NCI-H2081 (cell line): ENCODE measurements at regions not wholly inside any gene's neighbourhood (a gene's known extent, or its start where the extent isn't known, plus 50 kb on each side); places are given as distances from the start of the nearest gene placed in this dataset.
"Not testable (repeated sequence)": the region's sequence is repeated elsewhere in the genome, so short reads cannot be mapped to it uniquely, and the experiment has no call there.

Experiments
- DNase-seq, 2 experiments: peaks; one replicate each; lab custom pipeline; 2025; lab: John Stamatoyannopoulos, UW

DNA sequence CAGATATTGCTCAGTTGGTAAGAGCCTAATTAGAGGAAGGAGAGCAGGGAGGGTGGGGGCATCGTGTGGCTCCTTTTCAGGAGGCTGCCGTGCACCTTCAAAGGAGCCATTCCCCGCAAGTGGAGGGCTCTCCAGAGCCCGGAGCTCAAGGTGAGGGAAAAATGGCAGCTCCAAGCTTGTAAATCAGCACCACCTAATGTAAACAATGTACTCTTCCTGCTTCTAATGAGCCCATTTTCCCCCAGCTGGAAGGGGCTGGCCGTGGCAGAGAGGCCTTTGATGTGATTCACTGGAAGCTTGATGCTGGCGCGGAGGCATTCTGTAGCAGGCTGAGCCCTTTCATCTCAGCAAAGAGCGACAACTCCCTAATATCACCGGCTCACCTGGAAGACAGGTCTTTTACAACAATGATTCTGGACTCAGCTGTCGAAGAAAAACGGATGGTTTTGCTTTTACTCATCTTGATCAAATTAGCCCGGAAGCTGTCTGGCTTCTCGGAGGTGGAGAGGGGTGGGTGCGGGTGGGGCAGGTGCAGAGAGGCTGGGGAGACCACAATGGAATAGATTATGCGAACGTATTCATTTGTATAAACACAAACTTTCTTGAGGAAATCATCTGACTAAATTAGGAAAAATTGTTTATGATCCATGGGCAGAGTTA lies 112.5 kb downstream of the RRAGC start:
- DNase-seq = no peak

DNA sequence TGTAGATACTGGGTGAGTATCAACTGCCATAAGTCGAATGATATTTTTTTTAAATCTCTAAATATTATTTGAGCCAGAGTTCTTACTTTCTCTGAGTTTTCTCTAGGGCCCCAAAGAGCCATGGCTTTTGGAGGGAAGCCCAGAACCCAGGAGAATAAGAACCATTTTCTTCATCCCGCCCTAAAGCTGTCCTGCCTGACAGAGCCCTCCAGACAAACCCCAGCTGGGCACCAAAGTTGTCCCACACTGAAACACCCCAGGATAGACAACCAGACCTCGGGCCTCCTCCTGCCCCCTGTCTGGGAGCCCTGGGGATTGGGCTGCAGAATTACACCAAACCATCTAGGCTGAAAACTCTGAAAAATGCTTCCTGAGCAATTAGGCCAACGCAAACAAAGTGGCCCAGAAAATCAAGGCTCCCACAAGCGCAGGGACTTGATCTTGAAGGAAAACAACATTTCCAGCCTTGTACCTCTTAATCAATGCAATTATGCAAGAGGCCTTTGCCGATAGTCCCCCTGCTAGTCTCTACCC lies 113.1 kb downstream of the RRAGC start:
- no peak for DNase-seq

DNA sequence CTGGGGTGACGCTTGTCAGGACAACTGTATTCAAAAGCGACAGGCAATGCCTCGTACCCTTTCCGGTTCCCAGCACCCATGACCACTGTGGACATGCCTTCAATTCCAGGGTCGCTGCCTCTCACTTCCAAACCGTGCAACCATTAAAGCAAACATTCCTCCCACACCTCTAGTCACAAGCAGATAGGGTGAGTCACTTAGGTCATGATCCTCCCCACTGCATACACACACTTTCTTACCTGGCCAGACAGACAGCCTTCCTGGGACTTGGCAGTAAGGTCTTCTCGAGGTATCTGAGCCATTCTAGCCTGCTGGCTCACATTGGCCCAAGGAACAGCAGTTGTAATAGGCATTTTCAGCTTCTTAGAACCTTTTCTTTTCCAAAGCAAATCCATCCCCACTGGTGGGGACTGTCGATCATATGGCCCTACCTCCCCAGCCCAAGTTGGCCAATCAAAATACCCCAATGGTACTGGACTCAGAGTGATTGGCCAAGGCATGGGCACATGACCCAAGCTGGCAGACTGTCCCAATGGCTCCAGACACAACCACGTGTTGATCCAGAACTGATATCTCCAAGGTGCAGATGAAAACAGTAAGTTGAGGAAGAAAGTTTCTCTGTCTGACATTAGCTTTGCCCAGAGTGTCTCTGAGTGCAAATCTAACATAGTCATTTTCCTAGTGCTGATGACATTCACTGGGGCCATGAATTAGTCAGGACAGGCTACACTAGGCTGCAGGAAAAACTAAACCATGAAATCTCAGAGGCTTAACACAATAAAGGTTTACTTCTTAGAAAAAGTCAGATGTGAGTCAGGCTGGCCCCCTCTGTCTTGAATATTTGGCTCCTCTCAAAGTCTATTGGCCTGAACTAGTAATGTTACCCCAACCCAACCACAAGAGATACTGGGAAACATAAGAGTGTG lies 113.8 kb downstream of the RRAGC start:
- DNase-seq = no peak

DNA sequence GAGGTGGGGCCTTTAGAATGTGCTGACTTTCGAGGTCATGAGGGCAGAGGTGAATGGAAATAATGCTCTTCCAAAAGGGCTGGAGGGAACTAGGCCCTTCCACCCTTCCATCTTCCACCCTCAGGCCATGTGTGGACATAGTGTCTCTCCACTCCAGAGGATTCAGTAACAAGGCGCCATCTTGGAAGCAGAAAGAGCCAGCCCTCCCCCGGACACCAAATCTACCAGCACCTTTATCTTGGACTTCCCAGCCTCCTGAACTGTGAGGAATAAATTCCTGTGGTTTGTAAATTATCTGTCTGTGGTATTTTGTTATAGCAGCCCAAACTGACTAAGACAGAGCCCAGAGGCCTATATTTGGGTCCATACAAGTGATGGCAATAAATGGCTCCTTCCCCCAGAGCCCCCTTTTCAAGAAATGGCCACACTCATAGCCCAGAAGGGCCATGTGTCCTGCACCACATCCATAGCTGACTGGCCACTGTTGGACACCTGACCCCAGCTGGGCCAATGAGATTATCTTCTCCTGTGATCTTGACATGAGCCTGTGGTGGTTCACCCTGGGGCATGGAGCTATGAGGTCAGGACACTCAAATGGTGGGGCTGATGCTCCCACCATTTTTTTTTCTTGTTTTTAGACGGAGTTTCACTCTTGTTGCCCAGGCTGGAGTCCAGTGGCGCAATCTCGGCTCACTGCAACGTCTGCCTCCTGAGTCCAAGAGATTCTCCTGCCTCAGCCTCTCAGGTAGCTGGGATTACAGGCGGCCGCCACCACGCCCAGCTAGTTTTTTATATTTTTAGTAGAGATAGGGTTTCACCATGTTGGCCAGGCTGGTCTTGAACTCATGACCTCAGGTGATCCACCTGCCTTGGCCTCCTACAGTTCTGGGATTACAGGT lies 114.9 kb downstream of the RRAGC start:
- no peak for DNase-seq

DNA sequence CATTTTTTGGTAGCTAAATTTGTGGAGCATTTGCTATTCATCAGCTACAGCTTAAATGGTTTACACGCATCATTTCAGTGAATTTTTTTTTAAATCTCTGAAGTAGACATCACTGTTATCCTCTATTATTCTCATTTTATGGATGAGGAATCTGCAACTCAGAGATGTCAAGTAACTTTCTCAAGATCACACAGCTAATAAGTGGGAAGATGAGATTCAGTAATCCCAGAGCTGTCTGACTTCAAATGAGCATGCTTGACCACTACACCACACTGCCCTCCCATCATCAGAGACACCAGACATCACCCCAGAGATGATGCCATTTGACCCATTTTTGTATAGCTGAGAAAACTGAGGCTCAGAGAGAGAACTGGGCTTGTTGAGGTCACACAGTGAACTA lies 116.4 kb downstream of the RRAGC start:
- no peak for DNase-seq

DNA sequence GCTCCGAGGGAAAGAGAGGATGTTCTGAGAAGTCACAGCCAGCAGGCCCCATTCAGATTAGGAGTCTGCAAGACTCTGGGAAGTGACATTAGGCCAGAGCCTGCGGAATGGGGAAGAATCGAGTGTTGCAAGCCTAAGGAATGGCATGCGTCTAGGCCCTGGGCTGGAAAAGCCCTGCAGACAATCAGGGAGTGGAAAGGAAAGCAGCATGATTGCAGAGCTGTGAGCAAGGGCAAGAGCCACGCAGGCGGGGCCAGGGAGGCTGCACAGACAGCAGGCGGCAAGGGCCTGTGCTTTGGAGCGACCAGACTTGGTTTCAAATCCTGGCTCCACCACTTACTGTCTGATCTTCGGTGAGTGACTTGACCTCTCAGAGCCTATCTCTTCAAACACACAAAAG lies 118.2 kb downstream of the RRAGC start:
- DNase-seq = no peak

DNA sequence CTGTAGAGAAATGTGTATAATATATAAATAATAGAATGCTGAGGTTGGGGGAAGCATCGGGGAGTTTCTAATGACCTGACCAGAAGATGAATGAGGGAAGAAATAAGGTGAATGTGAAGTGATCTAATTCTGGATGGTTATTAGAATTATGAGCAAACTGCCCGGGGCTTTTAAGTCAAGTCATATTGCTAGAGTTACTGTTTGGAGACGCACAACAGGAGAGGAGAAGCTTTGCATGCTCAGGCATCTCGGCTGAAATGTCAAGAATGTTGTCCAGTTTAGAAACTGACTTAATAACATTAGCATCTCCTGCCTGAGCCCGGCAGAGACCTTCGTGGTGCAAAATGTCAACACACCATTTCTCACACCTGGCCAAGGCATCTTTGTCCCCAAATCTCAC lies 119.1 kb downstream of the RRAGC start:
- no peak for DNase-seq

DNA sequence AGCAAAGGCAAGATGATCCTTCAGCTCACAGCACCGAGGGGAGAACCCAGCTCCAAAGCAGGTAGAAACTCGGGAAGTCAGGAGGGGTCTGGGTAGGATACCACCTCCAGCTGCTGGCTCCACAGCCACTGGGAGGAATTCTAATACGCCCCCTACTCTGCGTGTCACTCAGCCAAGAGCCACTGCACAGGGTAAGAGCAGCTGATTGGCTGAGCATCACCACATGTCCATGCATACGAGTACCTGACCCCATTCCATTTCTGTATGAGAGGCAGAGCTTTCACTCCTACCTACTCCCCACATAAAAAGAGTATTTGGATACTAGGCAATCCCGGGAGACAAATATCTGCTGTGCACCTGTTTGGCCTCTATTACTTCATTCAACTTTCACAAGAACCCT lies 121.4 kb downstream of the RRAGC start:
- no peak for DNase-seq

DNA sequence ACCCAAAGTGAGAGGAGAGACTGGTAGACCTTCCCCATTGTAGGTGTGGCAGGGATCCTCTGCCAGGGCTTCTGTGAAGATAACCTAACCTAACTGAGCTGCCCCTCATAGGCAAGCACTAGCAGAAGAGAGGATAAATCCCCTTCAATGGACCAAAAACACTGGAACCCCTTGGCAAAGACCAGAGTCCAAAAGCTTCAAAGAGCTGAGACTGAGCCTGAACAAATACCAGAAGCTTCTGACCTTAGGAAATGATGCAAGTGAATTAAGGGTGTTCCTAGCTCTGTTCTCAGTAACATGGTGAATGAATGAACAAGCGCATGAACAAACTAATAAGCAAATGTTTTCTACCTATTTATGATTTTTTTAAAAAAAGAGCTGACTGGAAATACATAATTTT lies 123.2 kb downstream of the RRAGC start:
- no peak for DNase-seq

DNA sequence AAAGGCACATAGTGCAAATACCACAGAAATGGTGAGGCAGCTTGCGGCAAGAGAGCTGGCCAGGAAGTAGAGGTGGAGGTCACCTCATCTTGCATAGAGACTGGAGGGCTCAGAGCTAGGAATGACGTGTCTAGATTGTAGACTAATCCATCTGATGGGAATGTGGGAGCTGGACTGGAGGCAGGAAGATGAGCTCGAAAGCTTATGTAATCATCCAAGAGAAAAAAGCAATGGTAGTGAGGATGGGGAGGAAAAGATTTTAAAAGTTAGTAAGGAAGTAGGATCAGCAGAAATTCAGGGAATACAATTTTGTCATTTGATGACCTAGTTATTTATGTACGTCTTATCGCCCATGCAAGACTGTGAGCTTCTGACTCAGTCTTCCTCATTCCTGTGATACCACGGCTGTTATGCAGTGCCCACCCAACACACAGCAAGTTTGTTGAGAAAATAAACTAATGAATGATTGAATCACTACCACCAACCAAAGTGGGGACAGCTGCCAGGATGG lies 123.9 kb downstream of the RRAGC start:
- no peak for DNase-seq

DNA sequence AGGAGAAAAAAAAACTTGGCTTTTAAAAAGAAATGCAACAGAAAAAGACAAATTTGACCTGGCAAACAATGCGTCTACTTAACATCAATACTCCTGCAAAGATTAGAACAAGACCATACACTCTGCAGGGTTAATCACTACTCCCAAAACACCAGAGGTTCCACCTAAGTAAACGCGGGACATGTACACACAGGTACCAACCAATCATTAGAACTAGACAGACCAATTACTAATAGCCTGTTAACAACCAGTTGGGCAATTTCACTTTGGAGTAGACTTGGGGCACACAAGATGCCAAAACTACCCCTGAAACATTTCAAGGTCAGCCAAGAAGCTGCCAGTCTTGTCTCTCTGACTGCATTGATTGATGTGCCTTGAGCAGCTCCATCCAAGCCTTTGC lies 125.8 kb downstream of the RRAGC start:
- DNase-seq = no peak

DNA sequence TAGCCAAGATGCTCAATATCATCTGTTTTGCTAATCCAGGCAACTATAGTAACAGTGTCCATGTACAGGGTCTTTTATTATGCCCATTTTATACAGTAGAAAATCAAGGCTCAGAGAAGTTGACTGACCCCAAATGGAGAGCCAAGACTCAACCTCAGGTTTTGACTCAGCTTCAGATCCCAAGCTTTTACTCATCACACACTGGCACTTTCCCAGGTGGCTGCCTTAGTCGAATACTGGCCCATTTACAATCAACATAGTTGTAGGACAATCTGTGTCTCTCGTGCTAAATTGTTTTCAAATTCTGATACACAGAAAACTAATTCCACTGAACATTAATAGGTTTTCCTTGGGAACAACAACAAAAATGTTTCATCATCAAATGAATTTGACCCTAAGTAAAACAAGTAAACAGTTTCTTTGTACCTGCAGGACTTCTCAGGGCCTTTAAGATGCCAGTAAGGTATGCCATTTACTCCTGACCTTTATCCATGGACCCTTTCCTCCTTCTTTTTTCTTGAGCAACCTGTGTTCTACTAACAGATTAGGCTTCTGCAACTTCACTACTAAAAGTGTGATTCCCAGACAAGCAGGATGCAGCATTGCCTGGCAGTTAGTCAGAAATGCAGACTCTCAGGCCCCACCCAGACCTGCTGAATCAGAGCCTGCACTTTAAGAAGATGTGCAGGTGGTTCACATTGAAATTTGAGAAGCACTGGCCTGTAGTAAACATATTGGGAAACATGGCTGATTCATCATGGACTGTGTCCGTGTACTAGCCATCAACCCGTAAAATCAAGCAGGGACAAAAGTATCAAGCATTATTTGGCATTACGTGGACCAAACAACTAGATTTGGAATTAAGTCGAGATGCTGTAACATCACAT lies 128.8 kb downstream of the RRAGC start:
- DNase-seq = no peak

DNA sequence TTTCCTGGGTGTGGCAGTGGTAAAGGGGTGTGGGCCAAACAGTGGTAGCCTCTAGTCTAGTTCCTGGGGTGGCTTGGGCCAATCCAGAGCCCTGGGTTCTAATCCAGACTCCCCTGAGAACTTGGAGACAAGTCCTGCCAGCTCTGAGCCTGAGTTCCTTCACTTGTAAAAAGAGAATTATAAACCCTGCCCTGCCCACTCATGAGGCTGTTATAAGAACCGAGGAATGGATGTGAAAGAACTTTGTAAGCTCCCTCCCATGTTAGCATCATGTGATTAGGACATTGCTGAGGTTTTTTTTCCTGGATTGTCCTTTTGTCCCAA lies 131.0 kb downstream of the RRAGC start:
- DNase-seq = no peak

DNA sequence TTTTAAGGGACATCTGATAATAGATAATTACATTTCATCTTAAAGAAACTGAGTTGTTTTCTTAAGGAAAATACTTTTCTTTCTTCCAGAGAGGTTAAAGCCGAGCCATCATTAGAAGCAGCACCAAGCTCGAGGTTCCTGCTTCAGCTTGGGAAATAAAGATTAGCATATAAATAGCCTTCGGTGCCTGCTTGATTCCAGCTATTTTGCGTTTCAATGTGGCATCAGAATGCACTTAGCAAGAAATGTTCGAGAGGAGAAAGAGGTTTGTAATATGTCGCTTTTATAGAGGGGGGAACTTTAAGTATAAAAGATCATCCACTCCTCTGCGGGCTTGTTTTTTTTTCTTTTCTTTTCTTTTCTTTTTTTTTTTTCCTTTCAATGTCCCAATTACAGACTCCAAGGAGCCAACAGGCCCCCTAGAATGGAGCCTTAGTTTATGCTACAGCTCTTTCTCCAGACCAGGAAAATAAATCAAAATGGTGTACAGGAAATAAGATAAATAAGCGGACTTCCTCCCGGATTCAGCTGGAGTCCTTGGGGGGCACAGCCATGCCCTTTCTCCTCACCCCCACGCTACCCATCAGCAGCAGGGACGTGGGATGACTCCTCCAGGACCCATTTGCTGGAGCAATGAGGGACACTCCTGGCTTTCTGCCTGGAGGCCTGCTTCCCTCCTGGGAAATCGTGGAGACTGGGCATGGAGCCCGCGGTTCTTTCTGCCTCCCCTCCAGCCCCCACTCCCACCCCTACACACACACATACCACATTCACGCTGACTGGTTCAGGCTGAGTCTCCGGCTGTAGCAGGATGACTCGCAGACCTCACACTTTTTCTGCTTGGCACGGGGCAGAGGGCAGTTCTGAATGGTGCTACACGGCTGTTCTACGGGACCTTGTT lies 131.6 kb downstream of the RRAGC start:
- DNase-seq = no peak

DNA sequence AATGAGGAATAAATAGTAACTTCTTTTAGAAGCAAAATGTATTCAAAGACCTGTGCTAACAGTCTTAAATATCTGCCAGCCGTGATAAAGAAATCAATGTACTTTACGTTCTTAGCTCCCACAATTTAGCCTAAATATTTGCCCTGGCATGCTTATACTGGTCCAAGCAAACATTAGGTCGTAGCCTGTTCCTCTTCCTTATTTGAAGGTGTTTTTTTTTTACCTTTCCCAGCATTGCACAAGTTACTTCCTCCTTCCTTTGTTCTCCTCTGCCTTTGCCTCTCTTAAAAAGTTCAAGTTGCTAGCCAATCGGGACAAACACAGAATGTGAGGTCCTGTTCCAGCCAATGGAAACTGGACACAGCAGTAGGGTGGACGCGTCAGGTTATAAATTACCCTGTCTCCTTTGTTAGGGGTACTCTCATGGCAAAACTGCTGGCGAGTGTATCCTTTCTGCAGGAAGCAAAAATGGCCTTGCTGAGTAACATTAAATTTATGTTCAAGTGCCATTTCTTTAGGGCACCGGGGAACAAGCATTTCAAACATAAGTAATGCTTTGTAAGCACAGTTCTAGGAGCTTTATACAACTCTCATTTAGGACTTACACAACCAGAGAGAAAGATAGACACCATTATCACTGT lies 134.1 kb downstream of the RRAGC start:
- DNase-seq = not testable (repeated sequence)

DNA sequence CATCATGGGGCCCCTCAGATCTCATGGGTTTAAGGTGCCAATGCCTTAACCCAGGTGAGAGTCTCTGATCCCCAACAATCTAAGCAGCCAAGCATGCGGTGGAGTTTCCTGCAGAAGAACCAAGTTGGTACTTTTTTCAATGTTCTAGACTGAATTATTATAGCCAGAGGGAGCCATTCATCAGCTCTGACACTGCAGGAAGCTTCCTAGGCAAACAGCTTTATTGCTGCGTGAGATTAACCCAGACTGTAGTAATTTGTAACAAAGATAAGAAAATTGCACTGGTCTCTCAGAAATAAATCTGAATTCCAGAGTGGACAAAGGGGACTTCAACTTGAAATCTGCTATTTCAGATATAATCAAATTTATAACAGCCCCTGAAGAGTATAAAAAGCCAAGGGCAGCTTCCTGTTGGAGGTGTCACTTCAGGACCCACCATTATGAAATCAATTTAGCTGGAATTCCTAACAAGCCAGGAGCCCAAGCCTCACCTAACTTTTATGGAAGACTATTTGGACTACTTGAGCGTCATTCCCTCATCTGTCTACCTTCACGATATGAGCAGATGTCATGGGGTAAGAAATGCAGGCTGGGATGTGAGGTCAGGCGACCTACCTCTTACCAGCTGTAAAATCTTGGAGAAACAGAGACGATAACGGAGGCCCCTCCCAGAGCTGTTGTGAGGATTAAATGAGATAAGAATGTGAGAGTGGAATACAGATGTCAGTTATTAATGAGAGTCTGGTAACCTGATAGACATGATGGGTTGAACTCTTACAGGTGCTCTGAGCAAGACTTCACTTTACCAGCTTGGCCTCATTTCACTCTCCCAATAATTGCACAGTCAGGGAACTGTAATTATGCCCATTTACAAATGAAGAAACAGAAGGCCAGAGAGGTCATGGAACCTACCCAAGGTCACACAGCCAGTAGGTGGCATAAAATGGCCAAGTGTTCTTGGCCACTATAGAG lies 135.1 kb downstream of the RRAGC start:
- DNase-seq = no peak

DNA sequence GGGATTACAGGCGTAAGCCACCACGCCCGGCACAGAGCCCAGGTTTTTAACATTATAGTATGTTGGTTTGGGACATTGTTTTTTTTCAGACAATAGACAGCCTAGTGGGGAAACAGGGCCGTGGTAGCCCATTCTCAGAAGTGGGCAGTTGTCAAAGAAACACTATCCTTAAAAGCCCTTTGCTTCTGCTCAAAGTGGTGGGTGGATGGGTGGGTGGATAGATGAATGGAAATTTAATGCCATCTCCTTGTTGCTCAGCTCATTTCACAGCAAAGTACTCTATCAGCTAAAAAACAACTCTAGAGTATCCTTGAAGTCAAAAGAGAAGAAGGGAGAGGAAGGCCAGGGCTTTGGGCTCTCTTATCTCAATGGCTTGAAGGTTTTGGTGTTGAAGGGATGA lies 137.8 kb downstream of the RRAGC start:
- no peak for DNase-seq

DNA sequence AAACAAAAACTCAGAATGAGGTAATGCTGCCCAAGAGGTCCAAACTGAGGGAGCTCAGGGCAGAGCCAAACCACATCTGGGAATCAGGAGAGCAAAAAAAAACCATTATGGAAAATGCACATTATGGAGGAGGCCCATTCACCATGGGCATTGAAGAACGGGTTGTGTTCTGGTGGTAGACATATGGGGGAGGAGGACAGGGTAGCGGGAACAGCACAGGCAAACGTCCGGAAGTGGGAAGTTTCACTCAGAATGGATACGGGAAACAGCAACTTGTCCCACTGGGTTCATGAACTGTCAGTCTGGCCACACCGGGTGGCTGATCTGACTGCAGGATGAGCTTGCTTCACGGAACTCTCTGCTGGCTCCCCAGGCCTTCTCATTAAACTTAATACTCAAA lies 139.7 kb downstream of the RRAGC start:
- no peak for DNase-seq
